ENCODE measurements at regions not wholly inside any gene's neighbourhood (a gene's known extent, or its start where the extent isn't known, plus 50 kb on each side); places are given as distances from the start of the nearest gene placed in this dataset.

GRCh38 chr13:65990684-65991083 lies 1239.5 kb downstream of the PCDH9 start:
- no peaks in the 10 kb centered on the region for H4K20me1 ChIP-seq (ENCODE audit: insufficient read depth, low read length)
- H2BK120ac ChIP-seq (ENCODE audit: low read depth, low read length), result no peak overlapping the region
- no peak overlapping the region for H3K27ac ChIP-seq (ENCODE audit: insufficient read depth, low read length)
- H3K4me2 ChIP-seq (ENCODE audit: low read depth, low read length), result no peak overlapping the region
- no peak overlapping the region for H2BK20ac ChIP-seq (ENCODE audit: low read depth, low read length)
- ChIA-PET POLR2A (ENCODE audit: unreplicated experiment) (interaction anchor here (0.6 kb wide), 1 partner anchor 9 kb away, joined by 7 read pairs; no protein-coding TSS in a partner anchor), CTCF (no interaction called here)
- in situ Hi-C loops (cut with MboI; ENCODE audit: low sequenced_read_pairs) (no loop called here), intact Hi-C loops (cut with micrococcal nuclease) (no loop called here), dilution Hi-C loops (cut with HindIII; ENCODE audit: low sequenced_read_pairs, unreplicated experiment) (no loop called here)
- no peak overlapping the region for H4K8ac ChIP-seq (ENCODE audit: low read depth in 2 of 2, low read length in 2 of 2)
- H3K9ac ChIP-seq (ENCODE audit: low read depth, low read length), result no peak overlapping the region
- H3K4me1 ChIP-seq (ENCODE audit: control insufficient read depth, insufficient read depth, low read length), result no peaks in the 10 kb centered on the region
- no peaks in the 10 kb centered on the region for H3K9me1 ChIP-seq (ENCODE audit: insufficient read depth, low read length)
- H4K91ac ChIP-seq (ENCODE audit: insufficient read depth, low read depth, low read length), result no peak overlapping the region
- no peaks in the 10 kb centered on the region for H3K36me3 ChIP-seq (ENCODE audit: control insufficient read depth, insufficient read depth, low read length)
- no peak overlapping the region for H3K56ac ChIP-seq (ENCODE audit: extremely low read depth, insufficient read depth, low read length)
- DNase-seq (no peak), ATAC-seq (ENCODE audit: low read depth) (no peak)
- TF ChIP-seq NFE2L2 (IDR thresholded peaks at IDR 0.05; ENCODE audit: low read depth, low read length) (no peak), CHD1 (IDR thresholded peaks at IDR 0.05; ENCODE audit: low read depth, low read length) (no peak), MAFK (IDR thresholded peaks at IDR 0.05; ENCODE audit: low read depth, low read length) (no peak), RCOR1 (IDR thresholded peaks at IDR 0.05; ENCODE audit: insufficient replicate concordance, low read length) (no peak), FOS (IDR thresholded peaks at IDR 0.05; ENCODE audit: low read depth, low read length) (no peak), MXI1 (IDR thresholded peaks at IDR 0.05; ENCODE audit: borderline replicate concordance, low read depth, low read length) (no peak), BHLHE40 (IDR thresholded peaks at IDR 0.05; ENCODE audit: low read depth, low read length) (no peak), USF2 (IDR thresholded peaks at IDR 0.05; ENCODE audit: low read depth, low read length) (no peak), ELK1 (IDR thresholded peaks at IDR 0.05; ENCODE audit: borderline replicate concordance, low read depth, low read length) (no peak), RFX5 (IDR thresholded peaks at IDR 0.05; ENCODE audit: low read depth, low read length) (no peak), POLR2A (IDR thresholded peaks at IDR 0.05; ENCODE audit: low read depth, low read length) (no peak), RAD21 (IDR thresholded peaks at IDR 0.05; ENCODE audit: low read length) (no peak)
- no peak overlapping the region for H4K5ac ChIP-seq (ENCODE audit: low read depth, low read length)
- no peak overlapping the region for H3K23ac ChIP-seq (ENCODE audit: low read depth, low read length)
- no peak overlapping the region for H2AK5ac ChIP-seq (ENCODE audit: low read depth, low read length)
- no peak overlapping the region for H2BK15ac ChIP-seq (ENCODE audit: low read depth, low read length)
- no peak overlapping the region for H2AK9ac ChIP-seq (replicated peaks; ENCODE audit: low read depth, low read length, poor library complexity)
- no peaks in the 10 kb centered on the region for H3K9me3 ChIP-seq (ENCODE audit: control insufficient read depth, insufficient read depth, low read length)
- H3K4ac ChIP-seq (ENCODE audit: low read depth, low read length), result no peak overlapping the region
- H3K4me3 ChIP-seq (ENCODE audit: insufficient read depth, low read depth, low read length), result no peak overlapping the region
- BruUV-seq (replicated peaks), result no TSS peak
- H3K27me3 ChIP-seq (ENCODE audit: control insufficient read depth, insufficient read depth, low read length), result no peaks in the 10 kb centered on the region
- no peaks in the 10 kb centered on the region for H3K79me1 ChIP-seq (ENCODE audit: low read depth in 1 of 2, low read length in 2 of 2)
- H2BK5ac ChIP-seq (ENCODE audit: low read depth, low read length, poor library complexity, severe bottlenecking), result no peak overlapping the region
- H2AFZ ChIP-seq (replicated peaks; ENCODE audit: low read length, poor library complexity), result no peak overlapping the region
- H3K14ac ChIP-seq (replicated peaks; ENCODE audit: low read depth, low read length), result no peak overlapping the region
- H3K18ac ChIP-seq (ENCODE audit: low read depth, low read length), result no peak overlapping the region
